ENCODE measurements at regions not wholly inside any gene's neighbourhood (a gene's known extent, or its start where the extent isn't known, plus 50 kb on each side); places are given as distances from the start of the nearest gene placed in this dataset.
A peak's percentile ranks its signal among the peaks of the same experiment; 100 is the strongest.

DNA sequence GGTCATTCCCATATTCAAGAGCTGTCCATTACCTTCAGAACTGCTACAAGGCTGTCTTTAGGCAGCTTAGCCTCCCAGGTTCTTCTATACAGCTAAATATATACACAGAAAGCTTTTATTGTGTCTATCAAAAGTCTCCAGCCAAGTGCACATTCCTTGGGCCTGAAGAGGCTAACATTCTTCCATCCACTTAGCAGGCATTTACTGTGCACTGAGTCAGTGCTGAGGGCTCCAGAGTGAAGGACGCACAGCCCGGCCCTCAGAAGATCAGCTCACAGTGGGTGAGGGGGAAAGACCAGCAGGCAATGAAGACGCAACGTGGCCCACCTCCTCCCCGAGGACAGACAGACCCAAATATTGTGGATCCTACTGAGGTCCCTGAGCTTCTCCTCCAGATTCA lies 569.9 kb downstream of the CDH26 start:
- Mint-ChIP-seq H3K4me1 (ENCODE audit: low read depth, unreplicated experiment) (peaks cover 9% of the 10 kb centered on the region), H3K27ac (ENCODE audit: unreplicated experiment) (peak overlapping the region; percentile 35), H3K4me3 (ENCODE audit: unreplicated experiment) (no peak overlapping the region), H3K27me3 (ENCODE audit: low read depth, unreplicated experiment) (peaks cover 6% of the 10 kb centered on the region), H3K9me3 (ENCODE audit: unreplicated experiment) (peaks cover 2% of the 10 kb centered on the region), H3K36me3 (ENCODE audit: low read depth, unreplicated experiment) (no peaks in the 10 kb centered on the region)
- DNase-seq (ENCODE audit: low read depth): no peak
- H3K36me3 ChIP-seq (ENCODE audit: insufficient read depth, low read length): no peaks in the 10 kb centered on the region
- no peak overlapping the region for H3K4me3 ChIP-seq (ENCODE audit: insufficient read depth, low read depth, low read length)
- TF ChIP-seq CTCF (IDR thresholded peaks at IDR 0.05; ENCODE audit: insufficient read depth, low read depth, low read length) (no peak), EZH2 (IDR thresholded peaks at IDR 0.05; ENCODE audit: insufficient read depth, low read length) (no peak)
- no peaks in the 10 kb centered on the region for H3K27me3 ChIP-seq (ENCODE audit: insufficient read depth, low read length)
- H2AFZ ChIP-seq (ENCODE audit: low read depth, low read length): no peak overlapping the region
- H3K9ac ChIP-seq (ENCODE audit: low read length): no peak overlapping the region
- H3K27ac ChIP-seq (ENCODE audit: low read depth, low read length): no peak overlapping the region
- no peaks in the 10 kb centered on the region for H3K9me3 ChIP-seq (ENCODE audit: insufficient read depth, low read depth, low read length)
- H3K4me2 ChIP-seq (ENCODE audit: low read length): no peak overlapping the region
- H3K4me1 ChIP-seq (ENCODE audit: insufficient read depth, low read length): no peaks in the 10 kb centered on the region
- H4K20me1 ChIP-seq (ENCODE audit: insufficient read depth, low read length): no peaks in the 10 kb centered on the region
- no peak for FAIRE-seq
- no peaks in the 10 kb centered on the region for H3K79me2 ChIP-seq (ENCODE audit: insufficient read depth, low read length)

DNA sequence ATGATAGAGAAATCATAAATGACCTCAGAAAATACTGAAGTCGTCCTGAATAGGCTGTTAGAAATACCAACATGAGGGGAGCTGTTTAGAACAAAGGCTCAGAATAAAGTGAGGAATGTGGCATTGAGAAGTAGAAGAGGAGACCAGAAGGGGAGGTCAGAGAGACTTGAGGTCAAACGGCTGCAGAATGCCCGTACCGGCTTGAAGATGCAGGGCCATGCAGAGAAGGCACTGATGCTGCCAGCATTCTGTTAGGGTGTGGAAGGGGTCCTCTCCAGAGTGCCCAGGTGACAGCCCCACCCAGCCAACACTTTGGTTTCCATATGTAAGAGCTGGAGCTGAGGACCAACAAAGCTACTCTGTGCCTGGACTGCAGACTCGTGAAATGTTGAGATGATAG lies 570.9 kb downstream of the CDH26 start:
- FAIRE-seq: no peak
- no peak for TF ChIP-seq CTCF (IDR thresholded peaks at IDR 0.05; ENCODE audit: insufficient read depth, low read depth, low read length)
- TF ChIP-seq EZH2 (IDR thresholded peaks at IDR 0.05; ENCODE audit: insufficient read depth, low read length): no peak
- Histone ChIP-seq H3K9ac (ENCODE audit: low read length) (no peak overlapping the region), H3K4me1 (ENCODE audit: insufficient read depth, low read length) (no peaks in the 10 kb centered on the region), H3K4me2 (ENCODE audit: low read length) (no peak overlapping the region), H3K79me2 (ENCODE audit: insufficient read depth, low read length) (no peaks in the 10 kb centered on the region), H4K20me1 (ENCODE audit: insufficient read depth, low read length) (no peaks in the 10 kb centered on the region), H3K4me3 (ENCODE audit: insufficient read depth, low read depth, low read length) (no peak overlapping the region), H3K27me3 (ENCODE audit: insufficient read depth, low read length) (no peaks in the 10 kb centered on the region), H3K27ac (ENCODE audit: low read depth, low read length) (no peak overlapping the region), H3K36me3 (ENCODE audit: insufficient read depth, low read length) (no peaks in the 10 kb centered on the region), H3K9me3 (ENCODE audit: insufficient read depth, low read depth, low read length) (no peaks in the 10 kb centered on the region), H2AFZ (ENCODE audit: low read depth, low read length) (no peak overlapping the region)
- Mint-ChIP-seq H3K27ac (ENCODE audit: unreplicated experiment) (no peak overlapping the region), H3K4me1 (ENCODE audit: low read depth, unreplicated experiment) (peaks cover 9% of the 10 kb centered on the region), H3K4me3 (ENCODE audit: unreplicated experiment) (no peak overlapping the region), H3K9me3 (ENCODE audit: unreplicated experiment) (peaks cover 2% of the 10 kb centered on the region), H3K36me3 (ENCODE audit: low read depth, unreplicated experiment) (no peaks in the 10 kb centered on the region), H3K27me3 (ENCODE audit: low read depth, unreplicated experiment) (peaks cover 4% of the 10 kb centered on the region)
- DNase-seq (ENCODE audit: low read depth): no peak

DNA sequence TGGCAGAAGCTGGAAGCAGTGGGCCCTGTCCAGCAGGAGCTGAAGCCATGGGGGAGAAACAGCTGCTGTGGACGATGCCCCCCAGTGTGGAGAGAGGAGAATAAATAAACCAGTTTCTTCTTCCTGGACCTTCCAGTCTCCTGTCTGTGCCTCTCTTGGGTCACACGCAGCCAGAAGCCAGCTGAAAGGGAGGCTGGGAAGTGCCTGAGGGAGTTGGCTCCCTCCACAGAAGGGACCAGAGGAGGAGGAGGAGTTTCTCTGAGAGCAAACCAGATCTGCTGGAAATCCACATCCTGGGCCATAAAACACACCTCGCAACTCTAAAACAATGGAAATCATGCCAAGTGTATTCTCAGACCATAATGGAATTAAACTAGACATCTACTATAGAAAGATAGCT lies 577.0 kb downstream of the CDH26 start:
- H3K4me1 ChIP-seq (ENCODE audit: insufficient read depth, low read length): no peaks in the 10 kb centered on the region
- no peak for FAIRE-seq

More for the DNA sequence above, 577.0 kb downstream of the CDH26 start:
- Histone ChIP-seq H3K27ac (ENCODE audit: low read depth, low read length) (no peak overlapping the region), H2AFZ (ENCODE audit: low read depth, low read length) (no peak overlapping the region), H3K9me3 (ENCODE audit: insufficient read depth, low read depth, low read length) (no peaks in the 10 kb centered on the region), H3K4me2 (ENCODE audit: low read length) (no peak overlapping the region), H3K9ac (ENCODE audit: low read length) (no peak overlapping the region), H3K36me3 (ENCODE audit: insufficient read depth, low read length) (no peaks in the 10 kb centered on the region), H3K27me3 (ENCODE audit: insufficient read depth, low read length) (no peaks in the 10 kb centered on the region), H3K4me3 (ENCODE audit: insufficient read depth, low read depth, low read length) (no peak overlapping the region), H3K79me2 (ENCODE audit: insufficient read depth, low read length) (no peaks in the 10 kb centered on the region), H4K20me1 (ENCODE audit: insufficient read depth, low read length) (no peaks in the 10 kb centered on the region)
- H3K27me3 Mint-ChIP-seq (ENCODE audit: low read depth, unreplicated experiment): no peaks in the 10 kb centered on the region
- no peaks in the 10 kb centered on the region for H3K4me1 Mint-ChIP-seq (ENCODE audit: low read depth, unreplicated experiment)
- no peak for TF ChIP-seq EZH2 (IDR thresholded peaks at IDR 0.05; ENCODE audit: insufficient read depth, low read length)
- TF ChIP-seq CTCF (IDR thresholded peaks at IDR 0.05; ENCODE audit: insufficient read depth, low read depth, low read length): no peak
- no peak overlapping the region for H3K27ac Mint-ChIP-seq (ENCODE audit: unreplicated experiment)
- H3K36me3 Mint-ChIP-seq (ENCODE audit: low read depth, unreplicated experiment): no peaks in the 10 kb centered on the region
- H3K4me3 Mint-ChIP-seq (ENCODE audit: unreplicated experiment): no peak overlapping the region
- DNase-seq (ENCODE audit: low read depth): no peak
- H3K9me3 Mint-ChIP-seq (ENCODE audit: unreplicated experiment): no peaks in the 10 kb centered on the region

Measured in astrocyte (in vitro differentiated cells and primary cell).